ENCODE measurements at regions not wholly inside any gene's neighbourhood (a gene's known extent, or its start where the extent isn't known, plus 50 kb on each side); places are given as distances from the start of the nearest gene placed in this dataset.

- Histone ChIP-seq H3K4me3 (ENCODE audit: low read depth, low read length) (no peak overlapping the region), H3K36me3 (no peaks in the 10 kb centered on the region), H3K9me3 (ENCODE audit: severe bottlenecking) (no peaks in the 10 kb centered on the region), H3K27ac (no peak overlapping the region), H3K27me3 (ENCODE audit: insufficient read depth, low read depth, severe bottlenecking) (no peaks in the 10 kb centered on the region)
- no peak for DNase-seq
- no peak for TF ChIP-seq CTCF (IDR thresholded peaks at IDR 0.05; ENCODE audit: low read depth, low read length)
Observed at GRCh38 chr22:25386538-25386884, 167.1 kb downstream of the CRYBB2 start.

- Histone ChIP-seq H3K27me3 (ENCODE audit: insufficient read depth, low read depth, severe bottlenecking) (no peaks in the 10 kb centered on the region), H3K27ac (no peak overlapping the region), H3K9me3 (ENCODE audit: severe bottlenecking) (no peaks in the 10 kb centered on the region), H3K36me3 (no peaks in the 10 kb centered on the region), H3K4me3 (ENCODE audit: low read depth, low read length) (no peak overlapping the region)
- TF ChIP-seq CTCF (IDR thresholded peaks at IDR 0.05; ENCODE audit: low read depth, low read length), result no peak
- DNase-seq, result no peak
Observed at GRCh38 chr22:25388415-25388814, 169.0 kb downstream of the CRYBB2 start.

- DNase-seq, result no peak
- TF ChIP-seq CTCF (IDR thresholded peaks at IDR 0.05; ENCODE audit: low read depth, low read length), result no peak
- H3K9me3 ChIP-seq (ENCODE audit: severe bottlenecking), result no peaks in the 10 kb centered on the region
- no peaks in the 10 kb centered on the region for H3K27me3 ChIP-seq (ENCODE audit: insufficient read depth, low read depth, severe bottlenecking)
- H3K36me3 ChIP-seq, result no peaks in the 10 kb centered on the region
- H3K4me3 ChIP-seq (ENCODE audit: low read depth, low read length), result no peak overlapping the region
- H3K27ac ChIP-seq, result no peak overlapping the region
Observed at GRCh38 chr22:25388866-25389540, 169.6 kb downstream of the CRYBB2 start.

GRCh38 chr22:25389541-25389919, 170.1 kb downstream of the CRYBB2 start:
- Histone ChIP-seq H3K27me3 (ENCODE audit: insufficient read depth, low read depth, severe bottlenecking) (no peaks in the 10 kb centered on the region), H3K27ac (no peak overlapping the region), H3K36me3 (no peaks in the 10 kb centered on the region), H3K9me3 (ENCODE audit: severe bottlenecking) (no peaks in the 10 kb centered on the region), H3K4me3 (ENCODE audit: low read depth, low read length) (no peak overlapping the region)
- TF ChIP-seq CTCF (IDR thresholded peaks at IDR 0.05; ENCODE audit: low read depth, low read length), result no peak
- no peak for DNase-seq

GRCh38 chr22:25390297-25391240, 171.1 kb downstream of the CRYBB2 start:
- no peaks in the 10 kb centered on the region for H3K27me3 ChIP-seq (ENCODE audit: insufficient read depth, low read depth, severe bottlenecking)
- no peaks in the 10 kb centered on the region for H3K9me3 ChIP-seq (ENCODE audit: severe bottlenecking)
- DNase-seq, result no peak
- no peaks in the 10 kb centered on the region for H3K36me3 ChIP-seq
- no peak overlapping the region for H3K27ac ChIP-seq
- no peak overlapping the region for H3K4me3 ChIP-seq (ENCODE audit: low read depth, low read length)
- no peak for TF ChIP-seq CTCF (IDR thresholded peaks at IDR 0.05; ENCODE audit: low read depth, low read length)
